Stimulated activated CD8-positive, alpha-beta memory T cell treated with anti-CD3 and anti-CD28 coated beads, Interleukin-15, amount 100 ng/mL, for 48 hours (primary cell): ENCODE measurements at regions not wholly inside any gene's neighbourhood (a gene's known extent, or its start where the extent isn't known, plus 50 kb on each side); places are given as distances from the start of the nearest gene placed in this dataset.
"Not testable (repeated sequence)": the region's sequence is repeated elsewhere in the genome, so short reads cannot be mapped to it uniquely, and the experiment has no call there.

ENCODE experiments used
- DNase-seq, 2 donors: peaks; one replicate each; pipeline ENCODE4 v3.0.0-alpha.2; 2020; ENCODE audit warnings: low read depth in 2 of 2

DNA sequence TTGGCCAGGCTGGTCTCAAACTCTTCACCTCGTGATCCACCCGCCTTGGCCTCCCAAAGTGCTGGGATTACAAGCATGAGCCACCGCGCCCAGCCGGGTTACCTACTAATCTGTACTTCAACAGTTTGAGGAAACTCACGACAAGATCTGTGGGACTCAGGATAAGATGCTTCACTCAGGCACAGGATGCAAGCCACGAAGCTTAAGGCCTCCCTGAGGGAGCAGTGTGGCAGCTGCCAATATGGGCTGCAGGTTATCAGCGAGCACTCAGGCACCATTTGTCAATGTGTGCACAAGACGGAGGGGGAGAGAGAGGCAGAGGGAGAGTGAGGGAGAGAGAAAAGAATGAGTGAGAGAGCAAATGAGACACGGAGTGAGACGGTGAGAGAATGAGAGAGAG is 173.6 kb upstream of the RAB6C start:
- DNase-seq, result no peak

DNA sequence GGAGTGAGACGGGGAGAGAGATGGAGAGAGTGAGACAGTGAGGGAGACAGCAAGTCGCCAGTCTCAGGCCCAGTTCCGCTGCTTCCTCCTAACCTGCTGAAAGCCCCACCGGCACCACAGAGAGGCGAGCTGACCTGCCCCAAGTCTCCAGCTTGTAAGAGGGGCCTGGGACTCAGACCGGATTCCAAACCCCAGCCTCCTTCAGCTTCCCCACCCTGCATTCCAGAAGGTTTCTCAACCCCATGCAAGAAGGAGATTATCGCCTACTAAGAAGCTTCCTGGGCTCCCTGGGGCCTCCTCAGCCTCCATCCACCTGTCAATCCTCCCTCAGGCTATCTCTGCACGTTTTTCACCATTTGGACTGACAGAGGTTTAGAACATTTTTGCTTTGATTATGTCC is 173.1 kb upstream of the RAB6C start:
- DNase-seq, result no peak

DNA sequence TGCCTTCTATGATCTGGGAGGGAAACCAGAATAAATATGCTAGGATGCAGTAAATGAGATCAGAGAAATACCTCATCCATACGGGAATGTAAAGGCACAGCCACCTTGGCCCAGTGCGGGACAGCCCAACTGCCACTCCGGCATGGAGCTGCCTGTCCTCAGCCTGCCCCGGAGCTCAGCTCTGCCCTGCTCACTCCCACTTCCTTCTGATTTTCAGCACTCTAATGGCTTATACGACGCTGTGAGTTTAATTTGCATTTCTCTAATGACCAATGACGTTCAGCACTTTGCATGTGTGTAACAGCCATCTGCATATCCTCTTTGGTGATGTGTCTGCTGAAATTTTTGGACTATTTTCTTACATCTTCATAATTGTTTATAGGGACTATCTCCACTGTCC is 172.5 kb upstream of the RAB6C start:
- DNase-seq, result no peak

DNA sequence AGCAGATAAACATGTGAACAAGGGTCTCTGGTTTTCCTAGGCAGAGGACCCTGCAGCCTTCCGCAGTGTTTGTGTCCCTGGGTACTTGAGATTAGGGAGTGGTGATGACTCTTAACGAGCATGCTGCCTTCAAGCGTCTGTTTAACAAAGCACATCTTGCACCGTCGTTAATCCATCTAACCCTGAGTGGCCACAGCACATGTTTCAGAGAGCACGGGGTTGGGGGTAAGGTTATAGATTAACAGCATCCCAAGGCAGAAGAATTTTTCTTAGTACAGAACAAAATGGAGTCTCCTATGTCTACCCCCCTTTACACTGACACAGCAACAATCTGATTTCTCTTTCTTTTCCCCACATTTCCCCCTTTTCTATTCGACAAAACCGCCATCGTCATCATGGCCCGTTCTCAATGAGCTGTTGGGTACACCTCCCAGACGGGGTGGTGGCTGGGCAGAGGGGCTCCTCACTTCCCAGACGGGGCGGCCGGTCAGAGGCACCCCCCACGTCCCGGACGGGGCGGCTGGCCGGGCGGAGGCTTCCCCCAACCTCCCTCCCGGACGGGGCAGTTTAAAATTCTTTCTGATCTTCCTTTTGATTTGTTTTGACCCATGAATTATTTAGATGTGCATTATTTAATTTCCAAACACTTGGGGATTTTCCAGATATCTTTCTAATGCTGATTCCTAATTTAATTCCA is 171.7 kb upstream of the RAB6C start:
- DNase-seq, result not testable (repeated sequence)

DNA sequence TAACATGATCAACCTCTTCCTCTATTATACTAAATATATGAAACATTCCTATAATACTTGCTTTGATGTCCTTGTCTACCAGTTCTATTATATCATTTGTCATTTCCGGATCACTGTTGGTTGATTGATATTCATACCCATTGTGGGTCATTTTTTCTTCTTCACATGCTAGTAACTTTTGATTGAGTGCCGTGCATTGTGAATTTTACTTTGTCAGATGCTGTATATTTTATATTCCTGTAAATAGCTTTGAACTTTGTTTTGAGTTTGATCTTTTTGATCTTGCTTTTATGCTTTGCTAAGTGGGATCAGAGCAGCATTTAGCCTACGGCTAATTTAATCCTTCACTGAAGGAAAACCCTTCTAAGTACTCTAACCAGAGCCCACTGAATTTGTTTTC is 168.9 kb upstream of the RAB6C start:
- DNase-seq, result no peak

DNA sequence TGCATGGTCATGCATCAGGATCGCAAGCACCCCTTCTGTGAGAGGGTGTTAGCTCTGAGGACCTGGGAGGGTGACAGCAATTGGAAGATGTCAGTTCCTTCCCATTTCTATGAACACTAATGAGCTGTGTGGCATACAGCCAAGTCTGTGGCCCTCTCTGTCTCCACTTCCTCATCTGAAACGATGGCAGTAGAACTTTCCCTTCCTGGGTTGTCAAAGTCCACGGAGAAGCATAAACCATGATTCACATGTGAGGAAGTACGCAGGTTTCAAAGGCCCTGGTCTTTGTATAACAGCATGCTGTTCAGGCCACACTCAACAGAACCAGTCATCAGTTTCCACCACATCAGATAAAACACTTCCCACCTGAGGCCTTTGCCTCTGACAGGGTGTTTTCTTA is 167.4 kb upstream of the RAB6C start:
- no peak for DNase-seq

DNA sequence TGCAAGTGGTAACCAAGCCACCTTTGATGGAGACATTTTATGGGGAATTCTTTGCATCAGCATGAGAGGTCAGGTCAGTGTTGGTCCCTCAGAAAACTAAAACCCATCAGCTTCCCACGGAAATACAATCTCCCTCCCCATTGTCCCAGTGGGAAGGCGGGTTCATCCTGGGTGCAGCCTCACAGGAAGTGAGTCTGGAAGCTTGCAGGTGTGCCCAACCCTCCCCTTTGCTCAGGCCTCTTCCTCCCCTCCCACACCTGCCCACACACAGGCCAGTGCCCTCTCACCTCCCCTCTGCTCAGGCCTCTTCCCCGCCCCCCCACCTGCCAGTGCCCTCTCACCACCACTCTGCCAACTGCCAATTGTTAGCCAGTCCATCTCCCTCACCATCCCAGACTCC is 166.8 kb upstream of the RAB6C start:
- no peak for DNase-seq

DNA sequence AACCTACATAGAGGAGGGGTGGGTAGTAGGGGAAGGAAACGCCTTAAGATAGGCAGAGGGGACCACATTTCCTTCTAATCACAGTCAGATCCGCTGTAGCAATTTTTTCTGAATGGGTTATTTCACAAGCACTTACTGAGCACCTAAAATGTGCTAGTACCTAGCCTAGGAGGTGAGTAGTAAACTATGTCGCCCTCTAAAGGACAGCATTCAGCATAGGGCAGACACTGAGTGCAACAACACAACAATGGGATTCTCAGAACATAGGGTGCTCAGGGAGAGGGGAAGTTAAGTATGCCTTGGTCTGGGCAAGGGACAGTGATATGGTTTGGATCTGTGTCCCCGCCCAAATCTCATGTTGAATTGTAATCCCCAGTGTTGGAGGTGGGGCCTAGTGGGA is 166.1 kb upstream of the RAB6C start:
- DNase-seq, result no peak

DNA sequence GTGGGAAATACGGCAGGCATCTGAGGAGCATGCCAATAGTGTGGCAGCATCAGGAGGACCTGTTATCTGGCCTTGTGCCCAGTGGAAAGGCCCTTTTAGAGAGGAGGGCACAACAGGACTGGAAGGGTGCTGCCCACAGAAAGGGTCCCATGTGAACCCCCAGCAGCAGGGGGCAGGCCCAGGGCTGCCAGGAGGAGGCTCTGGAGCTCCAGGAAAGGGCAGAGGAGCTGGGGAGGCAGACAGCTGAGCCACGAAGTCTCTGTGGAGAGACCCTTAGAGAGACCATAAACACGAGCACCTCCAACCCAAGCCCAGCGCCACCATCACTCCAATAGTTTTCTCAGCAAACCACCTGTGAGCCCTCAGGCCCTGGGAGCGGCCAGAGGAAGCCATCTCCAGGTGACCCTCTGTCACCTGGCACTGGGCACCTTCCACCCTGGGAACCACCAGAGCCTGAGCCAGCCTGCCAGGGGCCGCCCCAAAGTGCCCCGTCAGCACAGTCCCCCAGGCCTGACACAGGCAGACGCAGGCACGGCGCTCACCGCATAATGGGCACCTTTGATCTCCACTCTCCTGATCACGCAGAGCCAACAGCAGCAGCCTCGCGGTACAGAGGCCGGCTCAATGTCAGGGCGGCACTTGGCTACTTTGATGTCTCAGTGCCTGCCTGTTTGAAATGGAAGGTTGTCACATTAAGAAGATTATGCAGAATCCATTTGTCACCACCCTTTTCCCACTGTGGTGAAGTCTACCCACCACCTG is 162.5 kb upstream of the RAB6C start:
- no peak for DNase-seq

DNA sequence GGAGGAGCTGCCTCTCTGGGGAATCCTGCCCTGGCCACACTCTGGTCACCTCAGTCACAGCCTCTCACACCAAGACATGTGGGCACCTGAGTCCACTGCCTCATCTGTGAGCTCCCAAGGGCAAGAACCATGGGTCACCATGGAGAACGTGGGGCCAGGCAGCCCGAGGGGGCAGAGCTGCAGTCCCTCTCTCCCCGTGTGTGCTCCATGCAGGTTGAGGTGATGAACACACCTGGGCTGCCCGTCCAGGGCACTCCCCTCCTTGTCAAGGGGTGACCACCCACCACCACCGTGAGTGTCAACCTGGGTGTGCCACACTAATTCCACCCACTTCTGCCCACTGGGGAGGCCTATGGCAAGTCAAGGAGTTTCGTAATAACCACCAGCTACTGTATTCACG is 159.6 kb upstream of the RAB6C start:
- no peak for DNase-seq

DNA sequence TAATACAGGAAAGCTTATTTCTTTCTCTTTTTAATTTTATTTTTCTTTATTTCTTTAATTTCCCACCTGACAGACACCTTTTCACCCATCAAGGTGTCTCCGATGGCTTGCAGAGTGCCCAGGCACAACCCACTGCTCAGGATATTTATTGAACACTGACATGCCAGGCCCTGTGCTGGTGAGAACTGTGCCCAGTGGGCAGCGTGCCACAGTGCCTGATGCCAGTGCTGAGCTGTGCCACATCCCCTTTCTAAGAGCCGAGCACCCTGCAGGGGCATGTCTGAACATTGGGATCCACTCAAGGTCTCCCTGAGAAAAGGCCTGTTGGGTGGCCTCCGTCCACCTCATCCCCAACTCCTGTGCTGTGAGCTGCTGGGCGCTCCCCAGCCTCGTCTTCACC is 158.6 kb upstream of the RAB6C start:
- DNase-seq, result no peak

DNA sequence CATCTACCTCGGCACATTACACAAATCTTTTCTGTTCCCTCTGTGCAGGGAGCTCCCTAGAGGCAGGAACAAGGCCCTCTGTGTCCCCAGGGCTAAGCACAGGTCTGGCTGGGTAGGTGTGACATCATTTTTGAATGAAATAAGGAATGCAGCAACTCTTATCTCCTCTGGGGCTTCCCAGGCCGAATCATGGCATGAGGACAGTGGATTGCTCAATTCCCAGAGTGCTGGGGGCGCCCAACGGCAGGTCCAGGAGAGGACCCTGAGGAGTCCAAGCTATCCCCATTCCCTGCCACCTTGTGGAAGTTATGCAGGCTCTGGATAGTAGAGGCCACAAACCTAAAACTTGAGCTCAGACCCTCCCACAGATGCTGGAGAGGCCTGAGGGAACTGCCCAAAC is 158.0 kb upstream of the RAB6C start:
- DNase-seq, result no peak

DNA sequence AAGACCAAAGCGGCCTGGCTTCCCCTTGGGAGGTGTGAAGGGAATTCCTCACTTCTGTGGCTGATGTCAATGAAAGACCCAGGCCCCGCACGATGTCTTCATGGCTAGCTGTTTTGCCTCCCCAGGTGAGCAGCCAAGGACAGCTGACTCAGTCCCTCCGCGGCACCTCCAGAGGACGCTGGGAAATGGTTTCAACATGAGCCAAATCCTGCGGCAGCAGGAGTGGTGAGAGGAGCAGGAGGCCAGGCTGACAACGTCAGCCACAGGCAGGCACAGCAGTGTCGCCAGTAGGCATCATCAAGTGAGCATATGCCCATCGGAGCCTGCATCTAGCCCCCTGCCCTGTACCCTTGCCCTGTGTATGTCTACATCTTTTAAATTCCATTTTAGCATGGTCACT is 156.4 kb upstream of the RAB6C start:
- DNase-seq, result no peak

DNA sequence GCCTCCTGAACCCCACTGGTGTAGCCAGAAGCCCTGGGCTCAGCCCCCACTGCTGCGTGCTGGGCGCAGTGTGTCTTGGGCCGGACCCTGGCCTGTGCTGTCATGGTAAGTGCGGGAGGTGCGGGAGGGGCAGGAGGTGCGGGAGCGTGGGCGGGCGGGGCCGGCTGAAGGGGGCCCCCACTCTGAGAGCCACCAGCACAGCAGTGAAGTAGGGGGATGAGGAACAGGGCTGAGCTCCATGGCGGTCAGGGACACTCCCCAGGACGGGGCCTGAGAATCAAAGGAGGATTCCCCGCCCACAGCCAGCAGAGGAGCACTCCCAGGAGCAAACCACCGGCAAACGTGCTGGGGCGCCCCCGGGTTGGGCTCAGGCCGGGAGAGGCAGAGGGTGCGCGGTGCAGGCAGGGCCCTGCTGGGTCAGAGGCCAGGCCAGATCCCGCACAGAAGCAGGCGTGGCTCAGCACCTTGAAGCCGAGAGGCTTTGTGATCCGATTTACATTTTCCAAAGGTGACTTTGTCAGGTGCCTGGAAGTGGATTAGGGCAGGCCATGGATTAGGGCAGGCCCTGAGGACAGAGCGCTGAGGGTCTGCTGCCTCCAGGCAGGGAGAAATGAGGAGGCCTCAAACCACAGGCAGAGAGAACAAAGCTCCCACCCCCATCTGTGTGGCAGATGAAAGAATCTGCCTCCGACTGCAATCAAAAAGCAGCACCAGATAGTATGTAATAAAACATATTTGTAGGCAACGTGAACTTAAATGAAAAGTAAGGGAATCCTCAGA is 152.0 kb upstream of the RAB6C start:
- no peak for DNase-seq

DNA sequence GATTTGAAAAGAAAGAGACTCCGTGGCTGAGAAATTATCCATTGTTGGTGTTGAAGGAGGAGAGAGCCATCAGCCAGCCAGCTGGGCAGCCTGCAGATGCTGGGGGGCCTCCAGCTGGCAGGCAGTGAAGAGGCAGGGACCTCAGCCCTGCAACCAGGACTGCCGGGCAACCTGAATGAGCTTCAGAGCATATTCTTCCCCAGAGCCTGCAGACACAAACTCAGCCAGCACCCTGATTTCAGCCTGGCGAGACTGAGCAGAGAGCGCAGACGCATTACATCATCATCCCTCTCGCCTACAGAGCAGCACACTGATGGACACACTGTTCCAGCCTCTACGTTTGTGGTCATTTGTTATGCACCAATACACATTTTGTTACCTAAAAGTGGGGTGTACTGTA is 150.7 kb upstream of the RAB6C start:
- DNase-seq, result no peak

DNA sequence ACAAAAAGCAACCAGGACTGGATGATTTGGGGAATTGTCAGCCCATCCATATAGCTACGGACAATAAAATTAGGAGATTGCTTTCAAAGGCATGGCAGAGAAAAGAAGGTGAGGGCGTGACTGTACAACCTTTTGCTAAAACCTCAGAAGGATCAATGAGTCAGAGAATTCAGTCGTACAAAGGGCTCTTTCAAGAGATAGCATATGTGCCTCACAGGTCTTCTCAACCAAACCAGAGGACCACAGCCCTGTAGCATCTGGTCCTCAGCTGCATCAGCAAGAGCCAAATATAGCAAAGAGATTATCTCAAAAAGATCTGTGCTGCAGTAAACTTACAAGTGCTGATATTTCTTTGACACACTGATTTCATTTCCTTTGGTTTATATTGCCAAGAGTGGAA is 149.9 kb upstream of the RAB6C start:
- DNase-seq, result no peak

DNA sequence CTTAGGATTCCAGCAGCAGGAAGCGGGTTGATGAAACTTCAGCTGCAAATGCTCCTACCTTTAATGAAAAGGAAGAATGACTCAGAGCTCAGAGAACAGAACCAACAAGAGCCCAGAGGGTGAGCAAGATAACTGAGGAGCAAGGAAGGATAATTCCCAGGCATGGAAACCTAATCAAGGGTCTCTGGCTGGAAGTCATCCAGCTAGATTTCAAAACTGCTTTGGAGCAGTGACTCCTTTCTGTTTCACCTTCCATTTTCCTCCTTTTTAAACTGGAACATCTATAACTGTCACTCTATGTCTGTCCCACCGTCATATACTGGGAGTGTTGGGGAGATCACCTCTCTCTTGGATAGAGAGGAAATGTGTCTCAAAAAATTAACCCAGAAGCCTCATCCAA is 148.4 kb upstream of the RAB6C start:
- no peak for DNase-seq

DNA sequence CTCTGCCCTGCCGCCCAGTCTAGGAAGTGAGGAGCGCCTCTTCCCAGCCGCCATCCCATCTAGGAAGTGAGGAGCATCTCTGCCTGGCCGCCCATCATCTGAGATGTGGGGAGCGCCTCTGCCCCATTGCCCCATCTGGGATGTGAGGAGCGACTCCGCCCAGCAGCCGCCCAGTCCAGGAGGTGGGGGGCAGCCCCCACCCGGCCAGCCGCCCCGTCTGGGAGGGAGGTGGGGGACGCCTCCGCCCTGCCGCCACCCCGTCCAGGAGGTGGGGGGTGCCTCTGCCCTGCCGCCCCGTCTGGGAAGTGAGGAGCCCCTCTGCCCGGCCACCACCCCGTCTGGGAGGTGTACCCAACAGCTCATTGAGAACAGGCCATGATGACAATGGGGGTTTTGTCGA is 146.0 kb upstream of the RAB6C start:
- not testable (repeated sequence) for DNase-seq

DNA sequence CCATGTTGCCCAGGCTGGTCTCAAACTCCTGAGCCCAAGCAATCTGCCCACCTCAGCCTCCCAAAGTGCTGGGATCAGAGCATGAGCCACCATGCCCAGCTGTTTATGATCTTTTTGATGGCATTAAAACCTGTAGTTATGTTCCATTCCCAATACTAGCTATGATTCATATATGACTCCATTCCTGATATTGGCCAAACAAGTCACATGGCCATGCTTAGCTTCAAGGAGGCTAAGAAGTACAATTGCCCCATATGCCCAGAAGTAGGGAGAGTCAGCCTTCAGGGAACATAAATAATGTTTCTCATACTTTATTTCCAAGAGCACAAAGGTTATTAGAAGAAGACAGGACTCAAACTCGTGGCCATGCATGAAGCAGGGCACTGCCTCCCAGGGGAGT is 132.4 kb upstream of the RAB6C start:
- DNase-seq, result no peak

DNA sequence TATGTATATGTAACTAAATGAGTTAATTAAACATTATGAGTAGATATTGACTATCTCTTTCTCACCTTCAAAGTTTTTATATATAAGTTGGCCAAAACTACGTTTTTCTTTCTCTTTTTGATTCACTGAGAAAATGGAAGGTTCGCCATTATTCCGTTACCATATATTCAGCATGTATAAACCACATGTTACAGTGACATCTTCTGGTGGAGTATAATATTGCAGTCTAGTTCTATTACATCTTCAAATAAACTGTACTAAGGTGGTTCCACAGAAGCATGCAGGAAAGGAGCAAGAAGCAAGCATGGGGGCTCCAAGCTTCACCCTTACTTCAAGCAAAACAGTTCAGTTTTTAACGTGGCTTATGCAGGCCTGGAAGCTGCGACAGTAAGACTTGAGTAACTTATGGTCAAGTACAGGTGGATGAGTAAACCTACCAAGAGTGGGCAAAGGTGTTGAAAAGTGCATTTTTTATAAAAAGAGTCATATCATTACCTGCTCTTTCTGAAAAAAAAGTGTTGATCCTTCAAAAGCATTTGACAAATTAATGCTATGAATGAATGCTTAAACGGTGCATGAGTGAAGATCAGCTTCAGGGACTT is 129.8 kb upstream of the RAB6C start:
- DNase-seq, result no peak

DNA sequence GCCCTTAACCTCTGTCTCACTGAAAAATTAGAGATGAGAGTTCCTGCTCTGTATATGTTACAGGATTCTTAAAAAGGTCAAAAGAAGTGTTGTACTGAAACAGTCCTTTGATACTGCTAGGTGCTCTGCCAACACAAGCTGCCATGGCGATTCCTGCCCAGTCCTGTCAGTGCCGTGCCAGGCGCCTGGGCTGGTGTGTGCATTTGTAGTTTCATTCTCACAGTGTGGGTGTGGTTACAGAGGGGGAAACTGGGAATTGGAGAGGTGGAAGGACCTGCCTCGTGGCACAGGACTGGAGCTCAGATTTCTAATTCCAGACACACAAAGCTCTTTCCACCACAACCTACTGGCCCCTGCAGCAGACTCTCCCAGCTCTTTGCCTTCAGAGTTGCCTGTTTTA is 122.3 kb upstream of the RAB6C start:
- no peak for DNase-seq

DNA sequence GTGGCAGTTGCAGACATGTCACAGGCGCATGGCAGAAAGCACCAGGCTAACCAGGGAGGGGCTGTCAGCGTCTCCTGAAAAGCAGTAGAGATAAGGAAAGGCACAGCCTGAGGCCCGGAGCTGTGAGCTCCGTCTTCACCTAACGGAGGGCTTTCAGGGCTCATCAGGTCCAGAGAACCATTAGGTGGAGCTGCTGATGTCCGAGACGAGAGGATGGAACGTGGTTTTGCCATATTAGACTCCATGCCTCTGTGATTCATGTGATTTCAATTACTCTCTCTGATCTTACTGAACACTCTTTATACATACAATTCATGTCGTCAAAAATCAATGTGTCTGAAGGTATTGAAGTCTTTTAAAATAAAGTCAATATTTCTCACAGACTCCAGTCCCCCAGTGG is 120.3 kb upstream of the RAB6C start:
- DNase-seq, result no peak

DNA sequence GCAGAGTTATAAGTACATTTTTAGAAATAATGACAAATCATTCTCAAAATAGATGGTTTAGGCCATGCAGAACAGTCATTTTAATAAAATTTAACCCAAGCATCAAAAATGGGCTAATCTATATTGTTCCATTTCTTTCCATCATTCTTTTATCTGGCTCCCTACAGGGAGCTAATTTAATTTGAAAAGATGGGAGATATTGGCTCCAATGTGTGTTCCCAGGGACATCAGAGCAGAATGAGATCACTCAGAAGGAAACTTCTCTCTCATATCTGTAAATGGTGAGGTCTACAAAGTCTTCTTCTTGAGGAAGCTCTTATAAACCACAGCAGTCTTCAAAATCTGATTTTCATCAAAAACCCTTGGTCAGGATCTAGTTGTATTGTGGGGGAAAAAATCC is 119.4 kb upstream of the RAB6C start:
- no peak for DNase-seq
